Liver (tissue), 3 donors: ENCODE measurements at regions not wholly inside any gene's neighbourhood (a gene's known extent, or its start where the extent isn't known, plus 50 kb on each side); places are given as distances from the start of the nearest gene placed in this dataset.

Source experiments
- TAF1 ChIP-seq: conservative IDR thresholded peaks from 2 replicates; pipeline ENCODE4 v1.6.1; 2016; ENCODE audit warnings: antibody characterized with exemption, mild to moderate bottlenecking
- YY1 ChIP-seq: IDR thresholded peaks from 2 replicates; pipeline ENCODE4 v1.6.1; 2016; ENCODE audit warnings: antibody characterized with exemption, mild to moderate bottlenecking
- TF ChIP-seq, protein P1 (sequence below): fragments of 150-350 bp; IDR thresholded peaks from 2 replicates; pipeline ENCODE4 v1.5.1; 2017; ENCODE audit warnings: improper control_type of control experiment, low read depth, low read length; ENCODE audit not compliant: missing input control
- TF ChIP-seq, protein P2 (sequence below): IDR thresholded peaks from 2 replicates; pipeline ENCODE4 v1.6.1; 2016; ENCODE audit warnings: antibody characterized with exemption, mild to moderate bottlenecking
- donor health status: healthy.
- donor health status: healthy.

DNA sequence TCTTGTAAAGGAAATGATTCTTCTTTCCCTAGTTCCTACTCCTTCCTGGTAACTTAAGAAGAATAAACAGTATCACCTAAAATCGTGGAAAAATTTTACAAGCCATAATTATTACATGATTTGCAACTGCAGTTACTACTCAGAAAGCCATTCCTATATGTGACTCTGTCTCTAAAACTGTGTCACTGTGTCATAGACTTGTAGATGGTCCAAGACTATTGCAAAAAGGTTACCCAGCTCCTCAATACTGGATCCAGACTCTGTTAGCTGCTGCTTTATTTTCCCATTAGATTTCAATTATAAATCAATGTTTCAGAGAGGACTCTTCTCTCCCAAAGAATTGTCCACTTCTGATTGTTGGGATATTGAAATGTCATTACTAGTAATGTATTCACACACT is 142.1 kb upstream of the STMND1 start:
- TF ChIP-seq YY1 (no peak), TAF1 (no peak)
- TF ChIP-seq, protein P1, sequence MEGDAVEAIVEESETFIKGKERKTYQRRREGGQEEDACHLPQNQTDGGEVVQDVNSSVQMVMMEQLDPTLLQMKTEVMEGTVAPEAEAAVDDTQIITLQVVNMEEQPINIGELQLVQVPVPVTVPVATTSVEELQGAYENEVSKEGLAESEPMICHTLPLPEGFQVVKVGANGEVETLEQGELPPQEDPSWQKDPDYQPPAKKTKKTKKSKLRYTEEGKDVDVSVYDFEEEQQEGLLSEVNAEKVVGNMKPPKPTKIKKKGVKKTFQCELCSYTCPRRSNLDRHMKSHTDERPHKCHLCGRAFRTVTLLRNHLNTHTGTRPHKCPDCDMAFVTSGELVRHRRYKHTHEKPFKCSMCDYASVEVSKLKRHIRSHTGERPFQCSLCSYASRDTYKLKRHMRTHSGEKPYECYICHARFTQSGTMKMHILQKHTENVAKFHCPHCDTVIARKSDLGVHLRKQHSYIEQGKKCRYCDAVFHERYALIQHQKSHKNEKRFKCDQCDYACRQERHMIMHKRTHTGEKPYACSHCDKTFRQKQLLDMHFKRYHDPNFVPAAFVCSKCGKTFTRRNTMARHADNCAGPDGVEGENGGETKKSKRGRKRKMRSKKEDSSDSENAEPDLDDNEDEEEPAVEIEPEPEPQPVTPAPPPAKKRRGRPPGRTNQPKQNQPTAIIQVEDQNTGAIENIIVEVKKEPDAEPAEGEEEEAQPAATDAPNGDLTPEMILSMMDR, result no peak
- TF ChIP-seq, protein P2, sequence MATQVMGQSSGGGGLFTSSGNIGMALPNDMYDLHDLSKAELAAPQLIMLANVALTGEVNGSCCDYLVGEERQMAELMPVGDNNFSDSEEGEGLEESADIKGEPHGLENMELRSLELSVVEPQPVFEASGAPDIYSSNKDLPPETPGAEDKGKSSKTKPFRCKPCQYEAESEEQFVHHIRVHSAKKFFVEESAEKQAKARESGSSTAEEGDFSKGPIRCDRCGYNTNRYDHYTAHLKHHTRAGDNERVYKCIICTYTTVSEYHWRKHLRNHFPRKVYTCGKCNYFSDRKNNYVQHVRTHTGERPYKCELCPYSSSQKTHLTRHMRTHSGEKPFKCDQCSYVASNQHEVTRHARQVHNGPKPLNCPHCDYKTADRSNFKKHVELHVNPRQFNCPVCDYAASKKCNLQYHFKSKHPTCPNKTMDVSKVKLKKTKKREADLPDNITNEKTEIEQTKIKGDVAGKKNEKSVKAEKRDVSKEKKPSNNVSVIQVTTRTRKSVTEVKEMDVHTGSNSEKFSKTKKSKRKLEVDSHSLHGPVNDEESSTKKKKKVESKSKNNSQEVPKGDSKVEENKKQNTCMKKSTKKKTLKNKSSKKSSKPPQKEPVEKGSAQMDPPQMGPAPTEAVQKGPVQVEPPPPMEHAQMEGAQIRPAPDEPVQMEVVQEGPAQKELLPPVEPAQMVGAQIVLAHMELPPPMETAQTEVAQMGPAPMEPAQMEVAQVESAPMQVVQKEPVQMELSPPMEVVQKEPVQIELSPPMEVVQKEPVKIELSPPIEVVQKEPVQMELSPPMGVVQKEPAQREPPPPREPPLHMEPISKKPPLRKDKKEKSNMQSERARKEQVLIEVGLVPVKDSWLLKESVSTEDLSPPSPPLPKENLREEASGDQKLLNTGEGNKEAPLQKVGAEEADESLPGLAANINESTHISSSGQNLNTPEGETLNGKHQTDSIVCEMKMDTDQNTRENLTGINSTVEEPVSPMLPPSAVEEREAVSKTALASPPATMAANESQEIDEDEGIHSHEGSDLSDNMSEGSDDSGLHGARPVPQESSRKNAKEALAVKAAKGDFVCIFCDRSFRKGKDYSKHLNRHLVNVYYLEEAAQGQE, result no peak
